ENCODE measurements at regions not wholly inside any gene's neighbourhood (a gene's known extent, or its start where the extent isn't known, plus 50 kb on each side); places are given as distances from the start of the nearest gene placed in this dataset.

GRCh38 chr16:80208743-80209142, 332.1 kb upstream of the DYNLRB2 start:
- TF ChIP-seq CTCF (IDR thresholded peaks at IDR 0.05) (no peak), POLR2AphosphoS5 (IDR thresholded peaks at IDR 0.05) (no peak), POLR2A (IDR thresholded peaks at IDR 0.05) (no peak)
